IPS DF 4.7 (cell line): ENCODE measurements at regions not wholly inside any gene's neighbourhood (a gene's known extent, or its start where the extent isn't known, plus 50 kb on each side); places are given as distances from the start of the nearest gene placed in this dataset.
A peak's percentile ranks its signal among the peaks of the same experiment; 100 is the strongest.

Source experiments
- DNase-seq: peaks from one replicate; pipeline ENCODE4 v3.0.0-alpha.2; 2013; ENCODE audit warnings: low spot score; ENCODE audit errors: extremely low read depth

GRCh38 chr1:55288245-55288644, 73.1 kb upstream of the USP24 start:
- no peak for DNase-seq

- DNase-seq, result no peak
Measured at GRCh38 chr1:55287723-55288122, 72.6 kb upstream of the USP24 start.

GRCh38 chr1:55286856-55287602, 71.9 kb upstream of the USP24 start:
- no peak for DNase-seq

- no peak for DNase-seq
Measured at GRCh38 chr1:55285834-55286233, 70.7 kb upstream of the USP24 start.

GRCh38 chr1:55284856-55285255, 69.7 kb upstream of the USP24 start:
- DNase-seq, result no peak

GRCh38 chr1:55282058-55282457, 66.9 kb upstream of the USP24 start:
- DNase-seq, result no peak

- DNase-seq, result no peak
Measured at GRCh38 chr1:55280731-55281130, 65.6 kb upstream of the USP24 start.

GRCh38 chr1:55279627-55280026, 64.5 kb upstream of the USP24 start:
- DNase-seq, result no peak

GRCh38 chr1:55278378-55278777, 63.2 kb upstream of the USP24 start:
- no peak for DNase-seq

GRCh38 chr1:55277377-55278130, 62.4 kb upstream of the USP24 start:
- peak; percentile 53 for DNase-seq

- no peak for DNase-seq
Measured at GRCh38 chr1:55276671-55277376, 61.7 kb upstream of the USP24 start.

- DNase-seq, result no peak
Measured at GRCh38 chr1:55275941-55276341, 60.8 kb upstream of the USP24 start.

GRCh38 chr1:55275151-55275748, 60.1 kb upstream of the USP24 start:
- no peak for DNase-seq

GRCh38 chr1:55272994-55273393, 57.8 kb upstream of the USP24 start:
- DNase-seq, result no peak
